HG02588 (cell line): ENCODE measurements at regions not wholly inside any gene's neighbourhood (a gene's known extent, or its start where the extent isn't known, plus 50 kb on each side); places are given as distances from the start of the nearest gene placed in this dataset.
"Not testable (repeated sequence)": the region's sequence is repeated elsewhere in the genome, so short reads cannot be mapped to it uniquely, and the experiment has no call there.

ENCODE experiments used
- ATAC-seq: cut with Tn5 transposase; IDR thresholded peaks from one replicate; pipeline ENCODE4 v1.9.1; 2021; ENCODE audit warnings: mild to moderate bottlenecking, moderate library complexity; ENCODE audit not compliant: unreplicated experiment

DNA sequence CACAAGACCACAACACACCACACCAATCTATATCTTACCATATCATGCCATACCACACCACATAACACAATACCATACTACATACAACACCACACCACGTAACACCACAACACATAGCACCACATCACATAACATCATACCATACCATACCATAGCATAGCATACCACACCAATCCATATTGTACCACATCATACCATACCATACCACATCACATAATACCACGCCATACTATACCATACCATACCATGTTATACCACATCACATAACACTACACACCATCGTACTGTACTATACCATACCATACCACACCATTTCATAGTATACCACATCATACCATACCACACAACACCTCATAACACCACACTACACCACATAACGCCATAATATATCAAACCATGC, 335.2 kb upstream of the VWC2 start:
- ATAC-seq: no peak

GRCh38 chr7:49443515-49443914, 329.9 kb upstream of the VWC2 start:
- no peak for ATAC-seq

GRCh38 chr7:49453486-49453885, 320.0 kb upstream of the VWC2 start:
- ATAC-seq: no peak

GRCh38 chr7:49479441-49479840, 294.0 kb upstream of the VWC2 start:
- no peak for ATAC-seq

DNA sequence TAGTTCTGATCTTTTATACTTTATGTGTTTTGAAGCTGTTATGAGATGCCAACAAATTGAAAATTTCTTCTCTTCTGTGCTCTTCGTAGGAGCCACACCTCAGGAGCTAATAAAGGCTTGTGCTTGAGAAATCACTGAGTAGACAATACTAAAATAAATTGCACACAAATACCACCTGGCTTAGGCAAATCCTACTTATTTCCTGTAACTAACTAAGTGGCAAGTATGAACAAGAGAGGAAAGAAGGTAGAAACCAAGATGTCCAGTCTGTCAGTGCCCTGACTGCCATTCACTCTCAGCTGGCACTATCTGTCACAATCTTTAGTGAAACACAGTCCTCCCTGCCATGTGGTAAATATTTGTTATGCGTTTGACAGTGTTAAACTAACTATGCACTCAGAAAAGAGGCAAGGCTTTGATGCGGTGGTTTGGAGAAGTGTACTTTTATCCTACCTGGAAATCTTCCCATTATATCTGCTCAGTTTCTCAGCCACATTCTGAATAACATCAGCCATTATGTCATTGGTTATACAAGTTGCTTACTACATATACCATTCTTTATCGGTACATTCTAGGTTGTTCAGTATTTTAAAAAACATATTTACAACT, 293.4 kb upstream of the VWC2 start:
- no peak for ATAC-seq

DNA sequence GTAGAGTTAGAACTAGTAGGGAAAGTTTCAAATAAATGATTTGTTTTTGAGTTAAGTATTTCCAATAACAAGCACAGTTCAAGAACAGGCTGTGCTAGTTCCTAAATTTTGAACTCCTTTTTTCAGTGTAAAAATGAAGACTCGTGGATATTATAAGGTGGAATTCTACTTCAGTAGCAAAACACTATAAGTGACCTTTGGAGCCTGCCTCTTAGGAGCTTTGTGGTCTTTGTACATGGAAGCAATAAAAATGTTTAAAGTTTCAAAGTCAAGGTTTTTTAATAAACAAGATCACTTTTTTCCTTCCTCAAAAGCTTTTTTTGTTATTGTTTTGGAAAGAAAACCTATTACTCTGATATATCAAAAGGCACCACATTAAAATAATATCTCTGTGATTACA, 292.4 kb upstream of the VWC2 start:
- ATAC-seq: no peak

GRCh38 chr7:49483142-49483541, 290.3 kb upstream of the VWC2 start:
- ATAC-seq: peak; percentile 55

GRCh38 chr7:49486974-49487829, 286.2 kb upstream of the VWC2 start:
- ATAC-seq: no peak

DNA sequence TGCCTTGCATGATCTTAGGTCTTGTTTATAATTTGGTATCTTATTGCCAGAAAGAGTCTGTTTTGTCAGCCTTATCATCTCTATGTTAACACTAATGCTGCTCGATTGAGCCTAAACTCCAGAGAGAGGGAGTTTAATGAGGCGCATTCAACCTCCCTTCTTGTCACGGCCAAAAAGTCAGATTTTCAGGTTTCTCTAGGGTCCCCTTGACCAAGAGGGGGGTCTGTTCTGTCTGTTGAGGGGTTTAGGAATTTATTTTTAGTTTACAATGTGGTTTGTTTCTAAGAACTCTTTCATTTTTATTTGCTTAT, 285.7 kb upstream of the VWC2 start:
- no peak for ATAC-seq

GRCh38 chr7:49488573-49488972, 284.9 kb upstream of the VWC2 start:
- no peak for ATAC-seq

GRCh38 chr7:49497471-49497870, 276.0 kb upstream of the VWC2 start:
- no peak for ATAC-seq

GRCh38 chr7:49500741-49501140, 272.7 kb upstream of the VWC2 start:
- ATAC-seq: no peak

GRCh38 chr7:49507206-49507605, 266.2 kb upstream of the VWC2 start:
- ATAC-seq: not testable (repeated sequence)

DNA sequence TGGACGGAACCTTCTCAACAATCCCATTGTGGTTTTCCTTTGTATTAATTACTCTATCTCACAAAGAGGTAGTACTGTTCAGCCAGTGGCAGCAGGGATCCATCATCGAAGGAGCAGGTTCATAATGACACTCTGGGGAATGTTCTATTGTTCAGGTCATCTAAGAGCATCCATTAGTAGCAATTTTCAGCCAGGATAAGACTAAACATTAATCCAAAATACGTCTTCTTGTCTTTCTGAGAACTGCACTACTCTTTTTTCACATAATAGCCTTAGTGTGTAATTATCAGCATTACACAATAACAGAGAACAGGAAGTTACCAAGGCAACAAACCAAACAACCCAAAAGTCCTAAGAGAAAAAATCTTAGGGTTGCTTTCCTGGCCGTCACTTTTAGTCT, 259.5 kb upstream of the VWC2 start:
- no peak for ATAC-seq

DNA sequence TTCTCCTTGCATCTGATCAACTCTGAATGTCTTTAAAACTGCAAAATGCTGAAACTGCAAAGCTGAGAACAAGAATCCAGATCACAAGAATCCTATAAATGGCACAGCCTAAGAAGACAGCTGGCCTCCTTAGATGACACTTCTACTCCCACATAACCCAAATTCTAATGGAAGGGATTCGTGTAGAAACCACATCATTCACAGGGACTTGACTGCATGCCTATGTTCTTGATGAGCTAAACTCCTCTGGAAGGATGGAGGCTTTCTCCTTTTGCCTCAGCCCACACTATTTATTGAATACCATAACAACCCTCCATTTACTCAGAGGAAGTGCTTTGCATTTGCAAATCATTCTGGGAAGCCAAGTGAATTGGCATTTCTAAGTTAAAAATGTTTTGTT, 252.5 kb upstream of the VWC2 start:
- ATAC-seq: no peak

GRCh38 chr7:49522111-49522510, 251.3 kb upstream of the VWC2 start:
- no peak for ATAC-seq

GRCh38 chr7:49523870-49524269, 249.6 kb upstream of the VWC2 start:
- ATAC-seq: no peak

GRCh38 chr7:49527182-49527581, 246.3 kb upstream of the VWC2 start:
- ATAC-seq: no peak

GRCh38 chr7:49530481-49530880, 243.0 kb upstream of the VWC2 start:
- no peak for ATAC-seq

DNA sequence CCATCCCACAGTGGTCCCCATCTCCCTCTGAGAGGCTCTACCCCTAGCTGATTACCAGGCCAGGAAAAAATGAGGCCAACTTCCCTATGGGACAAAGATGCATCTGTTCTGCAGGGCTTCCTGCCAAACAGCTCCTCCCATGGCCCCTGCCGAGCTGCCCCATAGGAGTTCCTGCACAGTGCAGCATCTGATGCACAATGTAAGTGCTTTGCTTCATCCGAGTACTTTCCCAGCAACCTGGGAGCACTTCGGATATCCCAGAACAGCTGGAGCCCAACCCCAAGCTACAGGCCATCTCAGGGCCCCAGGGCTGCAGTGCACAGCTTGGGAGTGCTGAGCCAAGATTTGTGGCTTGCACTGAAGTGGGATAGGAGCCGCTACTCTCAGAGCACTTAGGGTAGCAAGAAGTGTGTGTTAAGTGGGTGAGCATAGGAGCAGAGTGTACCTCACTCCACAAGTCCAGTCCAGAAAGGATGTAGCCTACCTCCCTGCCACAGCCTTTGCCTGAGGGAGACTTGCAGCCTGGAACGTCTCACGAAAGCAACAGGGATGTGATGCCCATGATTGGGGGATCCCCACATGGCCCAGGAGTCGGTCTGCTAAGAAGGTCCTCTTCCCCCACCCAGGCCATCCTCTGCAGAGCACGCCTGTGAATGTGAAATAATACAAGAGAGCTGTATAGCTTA, 209.6 kb upstream of the VWC2 start:
- peak; percentile 35 for ATAC-seq

- peak; percentile 95 for ATAC-seq
These were observed 209.1 kb upstream of the VWC2 start for GRCh38 chr7:49564379-49564714.

DNA sequence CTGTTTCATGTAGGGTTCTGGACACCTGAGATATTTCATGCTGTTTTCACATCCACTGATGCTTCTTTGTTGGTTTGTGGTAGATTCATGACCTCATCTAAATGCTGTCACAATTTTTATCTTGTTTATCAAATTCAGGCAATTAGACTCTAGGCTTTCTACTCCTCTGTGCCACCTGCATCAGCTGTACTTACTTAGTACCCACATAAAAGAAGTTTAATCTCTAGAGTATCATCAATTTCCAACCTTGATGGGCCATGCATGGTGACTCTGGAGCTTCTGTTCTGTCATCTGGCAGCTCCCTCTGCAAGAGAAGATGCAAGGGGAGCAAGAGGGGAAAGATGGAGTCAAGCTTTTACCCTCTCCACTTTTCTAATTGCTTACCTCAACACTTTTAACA, 195.9 kb upstream of the VWC2 start:
- ATAC-seq: no peak
